SU-DHL-6 (cell line): ENCODE measurements at regions not wholly inside any gene's neighbourhood (a gene's known extent, or its start where the extent isn't known, plus 50 kb on each side); places are given as distances from the start of the nearest gene placed in this dataset.

Source experiments
- H2AFZ ChIP-seq: fragments of 200-600 bp; sonication (generic); 2 replicates; pipeline ENCODE4 v1.6.1; 2014; ENCODE audit warnings: low read depth, mild to moderate bottlenecking, moderate library complexity, mixed read lengths, antibody characterized with exemption, low read length; ENCODE audit not compliant: severe bottlenecking
- H3F3A ChIP-seq: fragments of 200-600 bp; shearing (Covaris generic); 2 replicates; pipeline ENCODE4 v1.6.0; 2016; ENCODE audit warnings: antibody characterized with exemption, mild to moderate bottlenecking; ENCODE audit not compliant: insufficient read depth
- H3K27ac ChIP-seq: fragments of 200-600 bp; sonication (generic); 2 replicates; pipeline ENCODE4 v1.5.1; 2016; ENCODE audit warnings: low read depth, mild to moderate bottlenecking, low read length, moderate library complexity, mixed read lengths
- H3K27me3 ChIP-seq: fragments of 200-600 bp; sonication (generic), shearing (Covaris generic); 2 replicates; pipeline ENCODE4 v1.6.0; 2014; ENCODE audit warnings: mild to moderate bottlenecking, low read length
- H3K36me3 ChIP-seq: fragments of 200-600 bp; sonication (generic); 2 replicates; pipeline ENCODE4 v1.6.1; 2014; ENCODE audit warnings: mild to moderate bottlenecking, low read length, mixed read lengths
- H3K4me2 ChIP-seq: fragments of 300-600, 200-600 bp; shearing (Covaris generic), sonication (generic); 2 replicates; pipeline ENCODE4 v1.6.0; 2014; ENCODE audit warnings: low read length, low read depth, mild to moderate bottlenecking; ENCODE audit not compliant: poor library complexity, severe bottlenecking
- H3K4me3 ChIP-seq: fragments of 200-600 bp; sonication (generic); 2 replicates; pipeline ENCODE4 v1.5.1; 2014; ENCODE audit warnings: antibody characterized with exemption, low read length, mild to moderate bottlenecking, mixed read lengths; ENCODE audit not compliant: insufficient read depth, poor library complexity, severe bottlenecking
- H3K79me2 ChIP-seq: fragments of 200-600 bp; sonication (generic); 2 replicates; pipeline ENCODE4 v1.6.1; 2014; ENCODE audit warnings: mild to moderate bottlenecking, low read length, moderate library complexity; ENCODE audit not compliant: insufficient read depth
- H3K9ac ChIP-seq: fragments of 200-600 bp; sonication (generic); 2 replicates; pipeline ENCODE4 v1.7.0; 2014; ENCODE audit warnings: mild to moderate bottlenecking, low read length
- H3K9me2 ChIP-seq: fragments of 200-600 bp; sonication (generic); replicated peaks from 2 replicates; pipeline ENCODE4 v1.6.1; 2014; ENCODE audit warnings: low read length; ENCODE audit not compliant: insufficient read depth
- H3K9me3 ChIP-seq: fragments of 200-600 bp; sonication (generic); 2 replicates; pipeline ENCODE4 v1.6.1; 2014; ENCODE audit warnings: low read length, mixed read lengths; ENCODE audit not compliant: insufficient read depth
- H4K20me1 ChIP-seq: fragments of 200-600 bp; sonication (generic); 2 replicates; pipeline ENCODE4 v1.6.1; 2014; ENCODE audit warnings: low read depth, mild to moderate bottlenecking, antibody characterized with exemption, low read length, moderate library complexity, mixed read lengths
- CTCF ChIP-seq: fragments of 200-600 bp; sonication (generic); IDR thresholded peaks from one replicate; pipeline ENCODE4 v1.5.1; 2017; ENCODE audit warnings: antibody characterized with exemption, mild to moderate bottlenecking, low read length, moderate library complexity; ENCODE audit not compliant: insufficient read depth, poor library complexity, severe bottlenecking
- EZH2phosphoT487 ChIP-seq: fragments of 200-600 bp; sonication (generic), shearing (Covaris generic); conservative IDR thresholded peaks from 2 replicates; pipeline ENCODE4 v1.6.1; 2018; ENCODE audit warnings: mild to moderate bottlenecking, antibody characterized with exemption, low read length, moderate library complexity, mixed read lengths

- Histone ChIP-seq H3K9me3 (no peaks in the 10 kb centered on the region), H4K20me1 (no peaks in the 10 kb centered on the region), H3K4me2 (no peak overlapping the region), H3K9ac (no peak overlapping the region), H3K9me2 (no peaks in the 10 kb centered on the region), H3F3A (no peaks in the 10 kb centered on the region), H3K4me3 (no peak overlapping the region), H3K27me3 (no peaks in the 10 kb centered on the region), H3K27ac (no peak overlapping the region), H3K79me2 (no peaks in the 10 kb centered on the region), H3K36me3 (no peaks in the 10 kb centered on the region), H2AFZ (no peak overlapping the region)
- TF ChIP-seq CTCF = no peak
- no peak for TF ChIP-seq EZH2phosphoT487
These were observed 68.3 kb upstream of the NAV2 start for GRCh38 chr11:19644316-19644715.

- no peaks in the 10 kb centered on the region for H3K27me3 ChIP-seq
- no peak overlapping the region for H3K9ac ChIP-seq
- H3K9me3 ChIP-seq = no peaks in the 10 kb centered on the region
- H3K27ac ChIP-seq = no peak overlapping the region
- H3K79me2 ChIP-seq = no peaks in the 10 kb centered on the region
- no peaks in the 10 kb centered on the region for H4K20me1 ChIP-seq
- no peak overlapping the region for H3K4me2 ChIP-seq
- H2AFZ ChIP-seq = no peak overlapping the region
- H3F3A ChIP-seq = no peaks in the 10 kb centered on the region
- H3K4me3 ChIP-seq = no peak overlapping the region
- H3K9me2 ChIP-seq = no peaks in the 10 kb centered on the region
- H3K36me3 ChIP-seq = no peaks in the 10 kb centered on the region
- TF ChIP-seq CTCF (no peak), EZH2phosphoT487 (no peak)
These were observed 70.2 kb upstream of the NAV2 start for GRCh38 chr11:19642185-19643158.

- H3K4me3 ChIP-seq = no peak overlapping the region
- TF ChIP-seq CTCF (no peak), EZH2phosphoT487 (no peak)
These were observed 73.0 kb upstream of the NAV2 start for GRCh38 chr11:19639603-19640105.

More at GRCh38 chr11:19639603-19640105, 73.0 kb upstream of the NAV2 start:
- H3K27me3 ChIP-seq = no peaks in the 10 kb centered on the region
- no peaks in the 10 kb centered on the region for H3K36me3 ChIP-seq
- no peaks in the 10 kb centered on the region for H3K9me3 ChIP-seq
- no peaks in the 10 kb centered on the region for H3K9me2 ChIP-seq
- no peaks in the 10 kb centered on the region for H3K79me2 ChIP-seq
- no peak overlapping the region for H3K27ac ChIP-seq
- no peak overlapping the region for H2AFZ ChIP-seq
- no peak overlapping the region for H3K9ac ChIP-seq
- H3F3A ChIP-seq = no peaks in the 10 kb centered on the region
- no peak overlapping the region for H3K4me2 ChIP-seq
- no peaks in the 10 kb centered on the region for H4K20me1 ChIP-seq
